Keratinocyte (primary cell): ENCODE measurements at regions not wholly inside any gene's neighbourhood (a gene's known extent, or its start where the extent isn't known, plus 50 kb on each side); places are given as distances from the start of the nearest gene placed in this dataset.

ENCODE experiments used
- DNase-seq: peaks from one replicate; pipeline ENCODE4 v3.0.0-alpha.2; 2011; ENCODE audit warnings: low read depth, missing footprints, low spot score
- FAIRE-seq: peaks from 2 replicates; lab custom pipeline; 2011; peaks lifted over from hg19 to GRCh38; lab: Jason Lieb, UNC
- H2AFZ ChIP-seq: 2 replicates; pipeline ENCODE4 v1.6.0; 2012; ENCODE audit warnings: low read length, control low read depth, inconsistent platforms; ENCODE audit not compliant: control insufficient read depth
- H3K27ac ChIP-seq: 2 replicates; pipeline ENCODE4 v1.5.1; 2011; ENCODE audit warnings: low read length; ENCODE audit not compliant: control insufficient read depth, insufficient read depth
- H3K27me3 ChIP-seq: 3 replicates; pipeline ENCODE4 v1.6.0; 2011; ENCODE audit warnings: low read length; ENCODE audit not compliant: control insufficient read depth, insufficient read depth; ENCODE audit errors: extremely low read depth
- H3K36me3 ChIP-seq, 2 experiments: 2 replicates in 1 of 2; 3 replicates in 1 of 2; pipeline ENCODE4 v1.5.1; 2011; ENCODE audit warnings: low read length in 2 of 2, mild to moderate bottlenecking in 1 of 2; ENCODE audit not compliant: control insufficient read depth in 2 of 2, insufficient read depth in 2 of 2; ENCODE audit errors: extremely low read depth in 1 of 2
- H3K4me1 ChIP-seq: 3 replicates; pipeline ENCODE4 v1.5.1; 2011; ENCODE audit warnings: low read length; ENCODE audit not compliant: control insufficient read depth, insufficient read depth; ENCODE audit errors: extremely low read depth
- H3K4me2 ChIP-seq: 3 replicates; pipeline ENCODE4 v1.6.0; 2011; ENCODE audit warnings: low read depth, low read length; ENCODE audit not compliant: control insufficient read depth, insufficient read depth; ENCODE audit errors: extremely low read depth
- H3K4me3 ChIP-seq, 3 experiments: fragments of 200-600 bp in 1 of 3; sonication (generic) in 1 of 3; 2 replicates in 2 of 3; 3 replicates in 1 of 3; pipeline ENCODE4 v1.5.1; 2011 to 2016; ENCODE audit warnings: low read length in 3 of 3, mild to moderate bottlenecking in 3 of 3, control low read depth in 2 of 3, inconsistent platforms in 1 of 3, low read depth in 1 of 3, mixed read lengths in 1 of 3, mixed run types in 1 of 3, moderate library complexity in 1 of 3; ENCODE audit not compliant: control insufficient read depth in 2 of 3, insufficient read depth in 2 of 3; ENCODE audit errors: extremely low read depth in 1 of 3
- H3K79me2 ChIP-seq: 2 replicates; pipeline ENCODE4 v1.6.0; 2012; ENCODE audit warnings: low read length; ENCODE audit not compliant: control insufficient read depth, insufficient read depth
- H3K9ac ChIP-seq: 3 replicates; pipeline ENCODE4 v1.6.0; 2011; ENCODE audit warnings: low read length; ENCODE audit not compliant: control insufficient read depth, insufficient read depth; ENCODE audit errors: extremely low read depth
- H3K9me1 ChIP-seq: 3 replicates; pipeline ENCODE4 v1.6.0; 2011; ENCODE audit warnings: low read length; ENCODE audit not compliant: control insufficient read depth, insufficient read depth; ENCODE audit errors: extremely low read depth
- H3K9me3 ChIP-seq: 2 replicates; pipeline ENCODE4 v1.5.1; 2012; ENCODE audit warnings: low read depth, low read length; ENCODE audit not compliant: control insufficient read depth
- H4K20me1 ChIP-seq: 3 replicates; pipeline ENCODE4 v1.6.0; 2011; ENCODE audit warnings: low read length; ENCODE audit not compliant: control insufficient read depth, insufficient read depth; ENCODE audit errors: extremely low read depth
- CTCF ChIP-seq, 3 experiments: IDR thresholded peaks in 1 of 3; conservative IDR thresholded peaks in 1 of 3; optimal IDR thresholded peaks in 1 of 3; 2 replicates in 2 of 3; 3 replicates in 1 of 3; pipeline versions ENCODE3 to v1.5.1; 2011; ENCODE audit warnings: low read length in 3 of 3, mild to moderate bottlenecking in 3 of 3, moderate library complexity in 2 of 3, control low read depth in 1 of 3, inconsistent platforms in 1 of 3; ENCODE audit not compliant: insufficient read depth in 2 of 3; ENCODE audit errors: extremely low read depth in 1 of 3
- EZH2 ChIP-seq: IDR thresholded peaks from one replicate; pipeline ENCODE4 v1.6.1; 2012; ENCODE audit warnings: inconsistent platforms, mild to moderate bottlenecking, low read length, moderate library complexity
- dilution Hi-C: fragments of 300-500 bp; cut with MboI; formaldehyde crosslinking; loops from one replicate; pipeline ENCODE4 v1.7.0; 2020; ENCODE audit warnings: low sequenced_read_pairs; ENCODE audit not compliant: extremely low pct_ligation_motif_present

- no peaks in the 10 kb centered on the region for H3K4me1 ChIP-seq
- FAIRE-seq (no peak), DNase-seq (no peak)
- H3K9me3 ChIP-seq, result no peaks in the 10 kb centered on the region
- no peak overlapping the region for H2AFZ ChIP-seq
- no peaks in the 10 kb centered on the region for H3K27me3 ChIP-seq
- no peak overlapping the region for H3K4me2 ChIP-seq
- no peak overlapping the region for H3K9ac ChIP-seq
- TF ChIP-seq EZH2 (no peak), CTCF (optimal IDR thresholded peaks at IDR 0.05 in 1 of 3, IDR thresholded peaks at IDR 0.05 in 1 of 3, conservative IDR thresholded peaks at IDR 0.05 in 1 of 3; ENCODE audit: extremely low read depth in 1 of 3, insufficient read depth in 2 of 3, low read length in 3 of 3) (no peak)
- no peaks in the 10 kb centered on the region for H3K9me1 ChIP-seq
- no peaks in the 10 kb centered on the region for H4K20me1 ChIP-seq
- no peak overlapping the region for H3K27ac ChIP-seq
- H3K36me3 ChIP-seq, result no peaks in the 10 kb centered on the region
- no peak overlapping the region for H3K4me3 ChIP-seq
- H3K79me2 ChIP-seq, result no peaks in the 10 kb centered on the region
- dilution Hi-C loops, result no loop called here
Measured at GRCh38 chr10:24039315-24039714, 169.6 kb upstream of the KIAA1217 start.

- Histone ChIP-seq H3K9me3 (no peaks in the 10 kb centered on the region), H2AFZ (no peak overlapping the region), H4K20me1 (no peaks in the 10 kb centered on the region), H3K9ac (no peak overlapping the region), H3K36me3 (no peaks in the 10 kb centered on the region), H3K4me3 (no peak overlapping the region), H3K27ac (no peak overlapping the region), H3K79me2 (no peaks in the 10 kb centered on the region), H3K9me1 (no peaks in the 10 kb centered on the region), H3K4me1 (no peaks in the 10 kb centered on the region), H3K27me3 (no peaks in the 10 kb centered on the region), H3K4me2 (no peak overlapping the region)
- DNase-seq (no peak), FAIRE-seq (no peak)
- dilution Hi-C loops, result no loop called here
- no peak for TF ChIP-seq CTCF (optimal IDR thresholded peaks at IDR 0.05 in 1 of 3, IDR thresholded peaks at IDR 0.05 in 1 of 3, conservative IDR thresholded peaks at IDR 0.05 in 1 of 3; ENCODE audit: extremely low read depth in 1 of 3, insufficient read depth in 2 of 3, low read length in 3 of 3)
- no peak for TF ChIP-seq EZH2
Measured at GRCh38 chr10:24039897-24040296, 169.0 kb upstream of the KIAA1217 start.
